Renal cortex interstitium (tissue), 11 donors: ENCODE measurements at regions not wholly inside any gene's neighbourhood (a gene's known extent, or its start where the extent isn't known, plus 50 kb on each side); places are given as distances from the start of the nearest gene placed in this dataset.
"Not testable (repeated sequence)": the region's sequence is repeated elsewhere in the genome, so short reads cannot be mapped to it uniquely, and the experiment has no call there.

Source experiments
- DNase-seq, 11 donors: peaks; one replicate each; pipeline ENCODE4 v3.0.0-alpha.2; 2013; ENCODE audit warnings: low read depth in 9 of 11, low spot score in 4 of 11; ENCODE audit errors: extremely low read depth in 1 of 11

GRCh38 chr16:73125850-73126524 lies 78.1 kb upstream of the ZFHX3 start:
- DNase-seq: no peak

GRCh38 chr16:73124665-73125375 lies 76.9 kb upstream of the ZFHX3 start:
- DNase-seq: no peak

GRCh38 chr16:73124097-73124652 lies 76.2 kb upstream of the ZFHX3 start:
- no peak for DNase-seq

- peak in 4 of 11 donors; percentile 29 to 38 (median 33) for DNase-seq
Measured at GRCh38 chr16:73122604-73123391, 74.9 kb upstream of the ZFHX3 start.

GRCh38 chr16:73116576-73116975 lies 68.6 kb upstream of the ZFHX3 start:
- no peak for DNase-seq

GRCh38 chr16:73113336-73113735 lies 65.4 kb upstream of the ZFHX3 start:
- DNase-seq: no peak

- no peak for DNase-seq
Measured at GRCh38 chr16:73108195-73108963, 60.5 kb upstream of the ZFHX3 start.

- DNase-seq: no peak
Measured at GRCh38 chr16:73107371-73107770, 59.4 kb upstream of the ZFHX3 start.

GRCh38 chr16:73106329-73107034 lies 58.6 kb upstream of the ZFHX3 start:
- no peak for DNase-seq

GRCh38 chr16:73101568-73101967 lies 53.6 kb upstream of the ZFHX3 start:
- no peak for DNase-seq

- not testable (repeated sequence) for DNase-seq
Measured at GRCh38 chr16:73099601-73100000, 51.7 kb upstream of the ZFHX3 start.
